HepG2 (cell line): ENCODE measurements at regions not wholly inside any gene's neighbourhood (a gene's known extent, or its start where the extent isn't known, plus 50 kb on each side); places are given as distances from the start of the nearest gene placed in this dataset.

Experiments used
- ARHGAP35 ChIP-seq: sonication (generic); formaldehyde crosslinking; IDR thresholded peaks from 2 replicates; pipeline ENCODE4 v1.9.0; 2022; ENCODE audit warnings: mild to moderate bottlenecking, inconsistent platforms, moderate library complexity, missing genetic modification reagents, borderline replicate concordance
- BHLHE40 ChIP-seq: IDR thresholded peaks from 2 replicates; pipeline ENCODE4 v1.6.1; 2011; ENCODE audit warnings: low read length, improper control_type of control experiment
- KLF6 ChIP-seq: IDR thresholded peaks from 2 replicates; pipeline ENCODE4 v1.8.0; 2016; ENCODE audit warnings: missing biosample characterization, missing genetic modification reagents
- MLLT10 ChIP-seq: sonication (generic); formaldehyde crosslinking; IDR thresholded peaks from 2 replicates; pipeline ENCODE4 v1.4.0; 2020; ENCODE audit warnings: missing genetic modification reagents
- NKX3-1 ChIP-seq: sonication (generic); formaldehyde crosslinking; IDR thresholded peaks from 2 replicates; pipeline ENCODE4 v1.5.0; 2020; ENCODE audit warnings: missing genetic modification reagents
- PHF8 ChIP-seq: sonication (generic); formaldehyde crosslinking; IDR thresholded peaks from 2 replicates; pipeline ENCODE4 v1.5.0; 2020; ENCODE audit warnings: missing genetic modification reagents
- RBFOX2 ChIP-seq: fragments of 200-400 bp; formaldehyde crosslinking; IDR thresholded peaks from 2 replicates; pipeline ENCODE4 v1.6.1; 2017; ENCODE audit warnings: low read depth, mild to moderate bottlenecking, low read length
- SIN3A ChIP-seq: IDR thresholded peaks from 2 replicates; pipeline ENCODE4 v1.6.1; 2011; ENCODE audit warnings: low read depth, mild to moderate bottlenecking, control low read depth, low read length, borderline replicate concordance
- SOX6 ChIP-seq, 2 experiments: fragments of 450-650 bp in 1 of 2; sonication (generic) in 1 of 2; formaldehyde crosslinking in 1 of 2; IDR thresholded peaks; 2 replicates each; pipeline versions ENCODE4 v1.4.0 to v1.6.1; 2017 to 2020; ENCODE audit warnings: antibody characterized with exemption in 1 of 2, mild to moderate bottlenecking in 1 of 2, missing genetic modification reagents in 1 of 2
- TARDBP ChIP-seq: sonication (generic); formaldehyde crosslinking; IDR thresholded peaks from 2 replicates; pipeline ENCODE4 v1.8.0; 2022; ENCODE audit warnings: mild to moderate bottlenecking, missing genetic modification reagents
- TEAD3 ChIP-seq: optimal IDR thresholded peaks from 2 replicates; pipeline ENCODE3; 2016; ENCODE audit warnings: borderline replicate concordance
- XRCC5 ChIP-seq: fragments of 200-400 bp; formaldehyde crosslinking; optimal IDR thresholded peaks from 2 replicates; pipeline ENCODE3; 2017; ENCODE audit warnings: mild to moderate bottlenecking, low read length
- TF ChIP-seq, protein P1 (sequence below): sonication (generic); formaldehyde crosslinking; IDR thresholded peaks from 2 replicates; pipeline ENCODE4 v1.8.0; 2022; ENCODE audit warnings: mild to moderate bottlenecking, missing genetic modification reagents, borderline replicate concordance
- TF ChIP-seq, protein P2 (sequence below): sonication (generic); formaldehyde crosslinking; IDR thresholded peaks from 2 replicates; pipeline ENCODE4 v1.5.1; 2020; ENCODE audit warnings: missing genetic modification reagents, mild to moderate bottlenecking, borderline replicate concordance
- TF ChIP-seq, protein P3 (sequence below): sonication (generic); formaldehyde crosslinking; IDR thresholded peaks from 2 replicates; pipeline ENCODE4 v1.5.0; 2020; ENCODE audit warnings: mild to moderate bottlenecking, missing genetic modification reagents
- TF ChIP-seq, protein P4 (sequence below): sonication (generic); formaldehyde crosslinking; IDR thresholded peaks from 2 replicates; pipeline ENCODE4 v1.4.0; 2020; ENCODE audit warnings: missing genetic modification reagents
- TF ChIP-seq, protein P5 (sequence below): sonication (generic); formaldehyde crosslinking; IDR thresholded peaks from 2 replicates; pipeline ENCODE4 v1.5.0; 2020; ENCODE audit warnings: mild to moderate bottlenecking, missing genetic modification reagents, borderline replicate concordance

DNA sequence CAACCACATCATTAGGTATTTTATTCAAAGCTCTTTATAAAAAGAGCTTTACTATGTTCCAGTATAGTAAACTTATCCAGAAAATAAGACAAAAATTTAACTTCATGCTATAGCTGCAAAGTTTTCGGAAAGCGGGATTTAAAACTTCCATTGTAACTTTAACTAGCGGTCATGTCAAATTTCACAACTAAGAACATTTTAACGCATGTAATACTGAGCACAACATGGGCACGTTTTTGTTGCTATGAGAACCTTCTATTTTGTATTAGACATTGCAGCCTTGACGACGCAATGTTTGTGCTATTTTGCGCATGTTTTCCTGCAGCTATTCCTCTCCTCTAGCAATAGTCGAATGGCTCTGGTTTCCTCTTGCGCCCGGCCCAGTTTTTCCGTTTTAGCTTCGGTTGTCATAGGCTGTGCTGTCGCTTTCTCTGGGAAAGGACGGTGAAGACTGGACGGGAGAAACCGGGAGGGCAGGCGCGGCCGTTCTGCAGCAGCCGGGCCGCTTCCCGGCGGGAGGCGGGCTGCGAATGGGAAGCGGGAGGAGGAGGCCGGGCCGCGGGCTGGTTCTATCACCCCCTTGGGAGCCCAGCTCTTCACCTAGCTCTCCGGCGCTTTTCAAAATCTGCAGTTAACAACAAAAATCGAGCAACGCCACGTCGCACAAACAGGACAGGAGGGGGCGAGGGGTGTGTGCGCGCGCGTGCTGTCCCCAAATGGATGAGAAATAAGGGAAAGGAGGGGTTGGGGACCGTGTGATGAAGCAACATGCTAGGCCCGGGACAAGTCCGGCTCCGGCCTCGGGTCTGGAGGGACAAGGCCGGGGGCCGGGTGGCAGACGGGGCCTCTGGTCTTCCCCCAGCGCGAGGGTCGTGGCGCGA, 105.3 kb upstream of the HNRNPU start (continued):
- no peak for TF ChIP-seq SOX6 (IDR thresholded peaks at IDR 0.05)
- TF ChIP-seq SOX6 (CRISPR knock-in tag; IDR thresholded peaks at IDR 0.05), result peak; percentile 62
- peak; percentile 56 for TF ChIP-seq XRCC5
- peak; percentile 84 for TF ChIP-seq KLF6
- TF ChIP-seq, protein P1, sequence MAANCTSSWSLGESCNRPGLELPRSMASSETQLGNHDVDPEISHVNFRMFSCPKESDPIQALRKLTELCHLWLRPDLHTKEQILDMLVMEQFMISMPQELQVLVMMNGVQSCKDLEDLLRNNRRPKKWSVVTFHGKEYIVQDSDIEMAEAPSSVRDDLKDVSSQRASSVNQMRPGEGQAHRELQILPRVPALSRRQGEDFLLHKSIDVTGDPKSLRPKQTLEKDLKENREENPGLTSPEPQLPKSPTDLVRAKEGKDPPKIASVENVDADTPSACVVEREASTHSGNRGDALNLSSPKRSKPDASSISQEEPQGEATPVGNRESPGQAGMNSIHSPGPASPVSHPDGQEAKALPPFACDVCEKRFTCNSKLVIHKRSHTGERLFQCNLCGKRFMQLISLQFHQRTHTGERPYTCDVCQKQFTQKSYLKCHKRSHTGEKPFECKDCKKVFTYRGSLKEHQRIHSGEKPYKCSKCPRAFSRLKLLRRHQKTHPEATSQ (CRISPR knock-in tag), result 0 out of 2 replicates have a peak, but pooled peaks have one; percentile 8
- TF ChIP-seq TEAD3 (CRISPR knock-in tag), result no peak
- 0 out of 2 replicates have a peak, but pooled peaks have one; percentile 29 for TF ChIP-seq TARDBP (CRISPR knock-in tag)
- peak; percentile 97 for TF ChIP-seq BHLHE40
- TF ChIP-seq SIN3A, result 0 out of 2 replicates have a peak, but pooled peaks have one; percentile 38
- TF ChIP-seq MLLT10 (CRISPR knock-in tag), result no peak
- TF ChIP-seq, protein P2, sequence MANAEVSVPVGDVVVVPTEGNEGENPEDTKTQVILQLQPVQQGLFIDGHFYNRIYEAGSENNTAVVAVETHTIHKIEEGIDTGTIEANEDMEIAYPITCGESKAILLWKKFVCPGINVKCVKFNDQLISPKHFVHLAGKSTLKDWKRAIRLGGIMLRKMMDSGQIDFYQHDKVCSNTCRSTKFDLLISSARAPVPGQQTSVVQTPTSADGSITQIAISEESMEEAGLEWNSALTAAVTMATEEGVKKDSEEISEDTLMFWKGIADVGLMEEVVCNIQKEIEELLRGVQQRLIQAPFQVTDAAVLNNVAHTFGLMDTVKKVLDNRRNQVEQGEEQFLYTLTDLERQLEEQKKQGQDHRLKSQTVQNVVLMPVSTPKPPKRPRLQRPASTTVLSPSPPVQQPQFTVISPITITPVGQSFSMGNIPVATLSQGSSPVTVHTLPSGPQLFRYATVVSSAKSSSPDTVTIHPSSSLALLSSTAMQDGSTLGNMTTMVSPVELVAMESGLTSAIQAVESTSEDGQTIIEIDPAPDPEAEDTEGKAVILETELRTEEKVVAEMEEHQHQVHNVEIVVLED (CRISPR knock-in tag), result peak; percentile 58; the same call in 1 of the 2 replicates
- peak; percentile 80 for TF ChIP-seq PHF8 (CRISPR knock-in tag)
- 0 out of 2 replicates have a peak, but pooled peaks have one; percentile 31 for TF ChIP-seq ARHGAP35
- TF ChIP-seq, protein P3, sequence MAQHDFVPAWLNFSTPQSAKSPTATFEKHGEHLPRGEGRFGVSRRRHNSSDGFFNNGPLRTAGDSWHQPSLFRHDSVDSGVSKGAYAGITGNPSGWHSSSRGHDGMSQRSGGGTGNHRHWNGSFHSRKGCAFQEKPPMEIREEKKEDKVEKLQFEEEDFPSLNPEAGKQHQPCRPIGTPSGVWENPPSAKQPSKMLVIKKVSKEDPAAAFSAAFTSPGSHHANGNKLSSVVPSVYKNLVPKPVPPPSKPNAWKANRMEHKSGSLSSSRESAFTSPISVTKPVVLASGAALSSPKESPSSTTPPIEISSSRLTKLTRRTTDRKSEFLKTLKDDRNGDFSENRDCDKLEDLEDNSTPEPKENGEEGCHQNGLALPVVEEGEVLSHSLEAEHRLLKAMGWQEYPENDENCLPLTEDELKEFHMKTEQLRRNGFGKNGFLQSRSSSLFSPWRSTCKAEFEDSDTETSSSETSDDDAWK (CRISPR knock-in tag), result no peak
- TF ChIP-seq NKX3-1 (CRISPR knock-in tag), result 0 out of 2 replicates have a peak, but pooled peaks have one; percentile 15
- TF ChIP-seq RBFOX2, result peak; percentile 73
- TF ChIP-seq, protein P4, sequence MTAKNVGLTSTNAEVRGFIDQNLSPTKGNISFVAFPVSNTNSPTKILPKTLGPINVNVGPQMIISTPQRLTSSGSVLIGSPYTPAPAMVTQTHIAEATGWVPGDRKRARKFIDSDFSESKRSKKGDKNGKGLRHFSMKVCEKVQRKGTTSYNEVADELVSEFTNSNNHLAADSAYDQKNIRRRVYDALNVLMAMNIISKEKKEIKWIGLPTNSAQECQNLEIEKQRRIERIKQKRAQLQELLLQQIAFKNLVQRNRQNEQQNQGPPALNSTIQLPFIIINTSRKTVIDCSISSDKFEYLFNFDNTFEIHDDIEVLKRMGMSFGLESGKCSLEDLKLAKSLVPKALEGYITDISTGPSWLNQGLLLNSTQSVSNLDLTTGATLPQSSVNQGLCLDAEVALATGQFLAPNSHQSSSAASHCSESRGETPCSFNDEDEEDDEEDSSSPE (CRISPR knock-in tag), result peak; percentile 72
- TF ChIP-seq, protein P5, sequence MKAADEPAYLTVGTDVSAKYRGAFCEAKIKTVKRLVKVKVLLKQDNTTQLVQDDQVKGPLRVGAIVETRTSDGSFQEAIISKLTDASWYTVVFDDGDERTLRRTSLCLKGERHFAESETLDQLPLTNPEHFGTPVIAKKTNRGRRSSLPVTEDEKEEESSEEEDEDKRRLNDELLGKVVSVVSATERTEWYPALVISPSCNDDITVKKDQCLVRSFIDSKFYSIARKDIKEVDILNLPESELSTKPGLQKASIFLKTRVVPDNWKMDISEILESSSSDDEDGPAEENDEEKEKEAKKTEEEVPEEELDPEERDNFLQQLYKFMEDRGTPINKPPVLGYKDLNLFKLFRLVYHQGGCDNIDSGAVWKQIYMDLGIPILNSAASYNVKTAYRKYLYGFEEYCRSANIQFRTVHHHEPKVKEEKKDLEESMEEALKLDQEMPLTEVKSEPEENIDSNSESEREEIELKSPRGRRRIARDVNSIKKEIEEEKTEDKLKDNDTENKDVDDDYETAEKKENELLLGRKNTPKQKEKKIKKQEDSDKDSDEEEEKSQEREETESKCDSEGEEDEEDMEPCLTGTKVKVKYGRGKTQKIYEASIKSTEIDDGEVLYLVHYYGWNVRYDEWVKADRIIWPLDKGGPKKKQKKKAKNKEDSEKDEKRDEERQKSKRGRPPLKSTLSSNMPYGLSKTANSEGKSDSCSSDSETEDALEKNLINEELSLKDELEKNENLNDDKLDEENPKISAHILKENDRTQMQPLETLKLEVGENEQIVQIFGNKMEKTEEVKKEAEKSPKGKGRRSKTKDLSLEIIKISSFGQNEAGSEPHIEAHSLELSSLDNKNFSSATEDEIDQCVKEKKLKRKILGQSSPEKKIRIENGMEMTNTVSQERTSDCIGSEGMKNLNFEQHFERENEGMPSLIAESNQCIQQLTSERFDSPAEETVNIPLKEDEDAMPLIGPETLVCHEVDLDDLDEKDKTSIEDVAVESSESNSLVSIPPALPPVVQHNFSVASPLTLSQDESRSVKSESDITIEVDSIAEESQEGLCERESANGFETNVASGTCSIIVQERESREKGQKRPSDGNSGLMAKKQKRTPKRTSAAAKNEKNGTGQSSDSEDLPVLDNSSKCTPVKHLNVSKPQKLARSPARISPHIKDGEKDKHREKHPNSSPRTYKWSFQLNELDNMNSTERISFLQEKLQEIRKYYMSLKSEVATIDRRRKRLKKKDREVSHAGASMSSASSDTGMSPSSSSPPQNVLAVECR (CRISPR knock-in tag), result peak; percentile 54; the same call in 1 of the 2 replicates
